Left renal pelvis (tissue), 4 donors: ENCODE measurements at regions not wholly inside any gene's neighbourhood (a gene's known extent, or its start where the extent isn't known, plus 50 kb on each side); places are given as distances from the start of the nearest gene placed in this dataset.
A peak's percentile ranks its signal among the peaks of the same experiment; 100 is the strongest.

Experiments used
- DNase-seq, 4 donors: peaks; one replicate each; pipeline ENCODE4 v3.0.0-alpha.2; 2013; ENCODE audit warnings: low read depth in 4 of 4, low spot score in 3 of 4

DNA sequence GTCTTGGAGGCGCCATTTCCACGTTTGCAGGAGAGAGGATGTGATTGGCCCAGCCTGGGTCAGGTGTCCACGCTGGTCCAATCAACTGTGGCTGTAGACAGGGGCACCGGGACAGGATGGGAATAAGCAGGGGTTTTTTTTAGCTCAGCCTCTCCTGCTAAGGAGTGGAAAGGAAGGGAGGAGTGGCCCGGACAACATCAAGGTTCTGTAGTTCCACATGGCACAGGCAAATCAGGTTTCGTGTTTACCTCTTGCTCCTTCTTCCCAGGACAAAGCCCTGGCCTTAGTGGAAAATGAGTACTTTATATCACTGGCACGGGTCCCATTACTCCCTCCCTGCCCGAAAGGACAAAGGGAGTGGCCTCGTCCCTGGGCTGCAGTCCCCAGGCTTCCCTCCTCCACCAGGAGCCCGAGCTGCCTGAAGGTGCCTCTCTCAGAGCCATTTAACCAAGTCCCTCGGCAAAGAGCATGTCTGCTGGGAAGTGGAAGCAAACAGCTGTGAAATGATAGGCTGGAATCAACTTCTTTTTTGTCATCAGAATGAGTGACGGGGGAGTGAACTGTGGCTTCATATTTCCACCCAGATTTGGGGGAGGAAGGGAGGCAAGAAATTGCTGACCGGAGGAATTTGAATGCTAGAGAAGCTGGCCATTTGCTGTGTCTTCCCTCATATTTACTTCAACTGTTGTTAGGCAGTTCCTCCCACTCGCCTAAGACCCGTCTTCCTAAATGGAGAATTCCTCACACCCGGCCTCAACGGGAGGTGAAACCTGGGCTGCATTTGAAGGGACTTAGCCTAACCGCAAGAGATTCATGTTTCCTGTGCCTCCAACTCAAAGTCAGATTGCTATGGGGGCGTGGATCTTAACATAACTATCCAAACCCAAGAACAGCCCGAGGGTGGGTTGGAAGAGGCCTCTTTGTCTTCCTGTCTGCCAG, 84.9 kb upstream of the SLC44A3 start:
- DNase-seq = peak; percentile 51 to 69 (median 64)

GRCh38 chr1:94731891-94732290, 88.3 kb upstream of the SLC44A3 start:
- no peak for DNase-seq

GRCh38 chr1:94730450-94730849, 89.7 kb upstream of the SLC44A3 start:
- no peak for DNase-seq

DNA sequence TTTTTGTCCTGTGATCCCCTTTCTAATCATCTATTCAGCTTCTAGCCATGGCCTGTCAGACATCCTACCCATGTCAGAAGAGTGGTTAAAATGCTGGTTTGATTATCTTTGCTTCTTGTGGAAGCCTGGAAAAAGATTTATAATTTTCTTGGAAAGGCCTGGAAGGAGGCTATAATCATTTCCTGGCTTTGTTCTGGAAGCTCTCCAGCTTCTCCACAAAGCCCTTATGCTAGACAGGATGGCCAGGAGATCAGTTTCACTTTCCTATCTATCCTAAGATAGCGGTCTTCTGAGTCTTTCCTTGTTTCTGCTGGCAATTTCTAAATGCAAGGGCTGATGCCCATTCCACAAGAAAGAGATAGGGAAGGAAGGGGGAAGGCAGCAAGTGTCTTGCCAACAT, 90.9 kb upstream of the SLC44A3 start:
- DNase-seq = no peak

DNA sequence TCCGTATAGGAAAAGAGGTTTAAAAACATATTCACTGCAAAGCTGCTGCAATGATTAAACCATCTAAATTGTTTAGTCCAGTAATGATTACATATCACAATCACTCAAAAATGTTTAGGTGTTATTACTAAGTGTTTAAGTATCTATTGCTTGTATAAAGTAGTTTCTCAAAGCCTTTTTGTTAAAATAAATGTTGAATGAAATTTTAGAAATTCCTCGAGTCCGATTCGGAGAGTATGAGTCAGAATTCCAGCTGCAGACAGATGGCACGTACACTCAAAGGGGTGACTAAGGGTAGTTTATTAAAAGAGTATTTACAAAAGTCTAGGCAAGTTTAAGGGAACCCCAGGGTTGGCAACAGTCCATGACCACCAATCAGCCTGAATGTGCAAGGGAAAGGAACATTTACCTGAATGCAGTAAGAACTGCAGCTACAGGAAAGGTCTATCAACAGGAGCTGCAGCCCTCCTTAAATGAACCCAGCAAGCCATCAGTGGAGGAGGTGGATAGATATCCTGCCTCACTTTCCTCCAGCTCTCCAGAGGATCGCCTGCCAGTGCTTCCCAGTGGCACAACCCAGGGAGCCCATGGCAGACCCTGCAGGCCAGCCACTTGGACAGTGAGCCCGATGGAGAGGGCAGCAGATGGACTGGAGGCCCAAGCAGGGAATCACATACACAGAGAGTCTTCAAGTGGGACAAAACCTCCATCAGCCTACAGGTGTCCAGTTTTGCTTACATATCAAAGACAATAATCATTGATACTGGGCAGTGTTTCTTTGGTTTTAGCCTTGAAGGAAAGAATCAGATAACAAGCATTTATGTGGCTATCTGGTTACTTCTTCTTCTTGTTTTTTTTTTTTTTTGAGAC, 92.1 kb upstream of the SLC44A3 start:
- no peak for DNase-seq

- DNase-seq = no peak
Measured at GRCh38 chr1:94726981-94727685, 93.0 kb upstream of the SLC44A3 start.

- no peak for DNase-seq
Measured at GRCh38 chr1:94725566-94725965, 94.6 kb upstream of the SLC44A3 start.

DNA sequence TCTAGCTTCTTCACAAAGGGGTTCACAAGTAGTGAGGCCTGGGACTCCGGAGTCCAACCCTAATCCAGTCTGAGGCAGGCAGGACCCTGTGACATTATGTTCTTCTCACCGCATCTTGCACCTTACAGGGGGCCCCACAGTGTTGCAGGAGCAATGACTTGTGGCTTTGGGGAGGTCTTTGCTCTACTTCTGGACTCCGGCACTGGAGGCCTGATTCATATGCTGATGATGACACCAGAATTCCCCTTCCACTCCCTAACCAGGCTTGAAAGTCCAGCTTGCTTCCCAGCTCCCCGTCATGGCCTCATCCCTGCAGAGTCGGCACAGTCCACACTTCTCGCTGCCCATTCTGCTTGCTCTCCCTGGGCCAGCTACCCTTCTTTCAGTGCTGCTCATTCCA, 96.3 kb upstream of the SLC44A3 start:
- DNase-seq = no peak

DNA sequence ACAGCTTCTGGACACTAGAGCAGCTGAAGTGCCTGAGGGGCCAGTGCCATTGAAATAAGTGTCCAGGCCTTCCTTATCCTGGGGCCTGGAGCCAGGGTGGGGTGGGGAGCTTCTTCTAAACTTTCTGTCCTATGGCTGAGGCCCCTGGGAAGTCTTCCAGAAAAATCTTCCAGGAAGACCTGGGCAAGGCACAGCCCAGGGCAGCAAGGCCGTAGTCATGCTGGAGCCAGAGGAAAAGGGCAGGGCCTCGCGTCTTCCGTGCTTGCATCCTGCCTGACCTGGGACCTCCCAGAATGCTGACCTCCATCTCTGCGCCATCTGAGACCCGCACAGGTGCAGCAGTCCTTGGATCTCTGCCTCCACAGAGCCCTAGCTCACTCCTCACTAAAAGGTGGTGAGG, 96.7 kb upstream of the SLC44A3 start:
- DNase-seq = no peak

GRCh38 chr1:94722181-94722580, 98.0 kb upstream of the SLC44A3 start:
- no peak for DNase-seq

GRCh38 chr1:94721240-94721639, 98.9 kb upstream of the SLC44A3 start:
- no peak for DNase-seq

GRCh38 chr1:94719926-94720793, 100.0 kb upstream of the SLC44A3 start:
- DNase-seq = no peak

DNA sequence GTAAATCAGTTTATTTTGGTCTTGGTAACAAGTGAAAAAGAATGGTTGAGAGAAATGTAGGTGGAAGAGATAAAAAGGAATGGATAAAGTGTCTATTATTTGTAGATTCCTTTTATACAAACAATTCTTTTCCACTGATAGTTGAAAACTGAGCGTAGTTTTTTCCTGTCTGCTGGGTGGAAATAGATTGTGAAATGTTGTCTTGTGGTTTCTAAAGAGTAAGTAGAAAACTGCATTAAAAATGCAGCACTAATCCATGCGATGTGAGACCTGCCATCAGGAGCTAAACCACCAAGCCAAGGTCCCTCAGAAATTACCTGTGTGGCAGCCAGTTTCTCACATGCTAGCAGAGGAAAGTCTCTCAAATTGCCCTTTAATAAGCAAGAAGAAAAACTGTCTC, 103.2 kb upstream of the SLC44A3 start:
- no peak for DNase-seq

DNA sequence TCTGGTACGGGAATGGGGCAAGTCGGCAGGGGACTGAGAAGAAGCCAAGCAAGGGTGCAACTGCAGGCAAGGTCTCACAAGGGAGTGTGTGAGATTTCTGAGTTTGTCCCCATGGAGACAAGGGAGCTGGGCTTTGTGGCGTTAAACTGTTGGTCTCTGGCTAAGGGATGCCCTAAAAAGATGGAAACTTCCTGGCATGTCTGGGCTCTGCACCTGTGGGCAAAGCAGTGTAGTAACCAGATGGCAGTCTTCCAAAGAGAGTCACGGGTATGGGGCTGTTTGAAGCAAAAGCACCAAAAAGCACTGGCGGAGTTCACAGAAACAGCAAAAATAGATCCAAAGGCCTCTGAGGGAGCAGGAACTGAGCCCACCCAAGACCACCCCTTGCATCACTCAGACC, 104.8 kb upstream of the SLC44A3 start:
- DNase-seq = no peak

GRCh38 chr1:94714552-94714951, 105.6 kb upstream of the SLC44A3 start:
- no peak for DNase-seq

GRCh38 chr1:94714152-94714551, 106.0 kb upstream of the SLC44A3 start:
- no peak for DNase-seq

GRCh38 chr1:94713472-94714141, 106.5 kb upstream of the SLC44A3 start:
- no peak for DNase-seq

GRCh38 chr1:94709891-94710581, 110.1 kb upstream of the SLC44A3 start:
- no peak for DNase-seq

- no peak for DNase-seq
Measured at GRCh38 chr1:94708811-94709210, 111.3 kb upstream of the SLC44A3 start.
